ENCODE measurements at regions not wholly inside any gene's neighbourhood (a gene's known extent, or its start where the extent isn't known, plus 50 kb on each side); places are given as distances from the start of the nearest gene placed in this dataset.
A peak's percentile ranks its signal among the peaks of the same experiment; 100 is the strongest.
"Not testable (repeated sequence)": the region's sequence is repeated elsewhere in the genome, so short reads cannot be mapped to it uniquely, and the experiment has no call there.

DNA sequence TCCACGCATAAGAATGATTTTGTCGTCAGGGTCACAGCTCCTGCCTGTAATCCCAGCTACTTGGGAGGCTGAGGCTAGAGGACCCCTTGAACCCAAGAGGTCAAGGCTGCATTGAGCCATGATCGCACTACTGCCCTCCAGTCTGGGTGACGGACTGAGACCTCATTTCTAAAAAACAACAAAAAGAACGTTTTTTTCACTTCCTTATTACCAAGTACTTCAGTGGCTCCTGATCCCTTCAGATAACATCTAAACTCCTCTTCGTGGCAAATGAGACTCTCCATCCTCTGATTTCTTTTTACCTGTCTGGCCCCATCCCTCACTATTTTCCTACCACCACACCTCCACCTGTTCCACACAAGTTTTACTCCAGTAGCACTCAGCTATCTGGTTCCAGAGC, 105.4 kb upstream of the TLK1 start:
- no peak for DNase-seq (ENCODE audit: low spot score)

DNA sequence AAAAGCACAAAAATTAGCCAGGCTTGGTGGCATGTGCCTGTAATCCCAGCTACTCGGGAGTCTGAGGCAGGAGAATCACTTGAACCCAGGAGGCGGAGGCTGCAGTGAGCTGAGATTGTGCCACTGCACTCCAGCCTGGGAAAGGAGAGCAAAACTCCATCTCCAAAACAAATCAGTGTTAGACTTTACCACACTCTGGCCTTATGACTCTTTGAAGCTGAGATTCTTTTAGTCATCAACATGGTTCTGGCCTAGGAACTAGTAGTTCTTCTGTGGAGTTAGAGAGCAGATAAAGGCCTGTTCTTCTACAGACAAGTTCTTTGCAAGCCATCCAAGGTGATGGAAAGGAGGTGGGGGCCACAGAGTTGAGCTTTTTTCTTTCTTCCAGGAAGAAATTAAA, 100.8 kb upstream of the TLK1 start:
- DNase-seq (ENCODE audit: low spot score), result not testable (repeated sequence)

DNA sequence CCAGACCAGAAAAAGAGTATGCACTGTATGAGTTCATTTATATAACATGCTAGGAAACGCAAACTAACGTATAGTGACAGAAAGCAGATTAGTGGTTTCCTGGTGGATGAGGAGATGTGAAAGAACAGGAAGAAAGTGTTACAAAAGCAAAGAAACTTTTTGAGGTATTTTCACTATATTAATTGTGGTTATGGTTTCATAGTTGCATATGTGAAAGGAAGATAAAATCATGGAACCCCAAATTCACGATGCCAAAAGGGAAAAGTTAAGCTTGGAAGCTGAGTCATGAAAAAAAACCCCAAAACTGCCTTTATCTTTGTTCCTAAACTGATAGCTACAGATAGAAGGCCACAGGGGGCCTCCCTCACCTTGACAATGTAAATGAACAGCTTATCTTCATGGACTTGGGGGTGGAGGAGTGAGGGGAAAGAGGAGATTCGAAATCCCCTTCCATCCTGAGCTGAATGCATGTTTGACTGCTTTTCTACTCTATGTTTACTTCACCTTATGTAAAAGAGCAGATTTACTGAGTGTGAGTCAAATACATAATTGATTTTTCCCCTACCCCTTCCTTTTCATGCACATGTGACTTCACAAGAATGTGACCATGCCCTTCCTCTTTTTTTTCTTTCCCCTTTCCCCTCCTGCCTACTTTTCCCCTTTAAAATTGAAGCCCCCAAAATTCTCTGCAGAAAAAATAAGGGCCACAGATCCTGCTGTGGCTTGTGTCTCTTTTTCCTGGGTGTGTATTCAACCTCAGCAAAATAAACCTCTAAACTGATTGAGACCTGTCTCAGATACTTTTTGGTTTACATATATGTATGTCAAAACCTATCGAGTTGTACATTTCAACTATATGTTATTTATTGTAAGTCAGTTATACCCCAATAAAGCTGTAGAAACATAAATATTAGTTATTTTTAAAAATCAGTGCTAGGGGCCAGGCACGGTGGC, 100.1 kb upstream of the TLK1 start:
- DNase-seq (ENCODE audit: low spot score), result peak; percentile 10

DNA sequence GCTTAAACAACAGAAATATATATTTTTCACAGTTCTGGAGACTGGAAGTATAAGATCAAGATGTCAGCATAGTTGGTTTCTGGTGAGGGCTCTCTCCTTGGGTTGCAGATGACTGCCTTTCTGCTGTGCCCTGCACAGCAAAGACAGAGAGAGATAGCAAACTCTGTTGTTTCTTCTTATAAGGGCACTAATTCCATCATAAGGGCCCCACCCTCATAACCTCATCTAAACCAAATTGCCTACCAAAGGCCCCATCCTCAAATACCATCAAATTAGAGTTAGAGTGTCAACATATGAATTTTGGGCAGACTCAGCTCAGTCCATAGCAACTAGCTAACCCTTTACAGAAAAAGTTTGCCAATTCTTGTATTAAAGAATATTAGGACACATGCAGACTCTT, 94.0 kb upstream of the TLK1 start:
- no peak for DNase-seq (ENCODE audit: low spot score)

DNA sequence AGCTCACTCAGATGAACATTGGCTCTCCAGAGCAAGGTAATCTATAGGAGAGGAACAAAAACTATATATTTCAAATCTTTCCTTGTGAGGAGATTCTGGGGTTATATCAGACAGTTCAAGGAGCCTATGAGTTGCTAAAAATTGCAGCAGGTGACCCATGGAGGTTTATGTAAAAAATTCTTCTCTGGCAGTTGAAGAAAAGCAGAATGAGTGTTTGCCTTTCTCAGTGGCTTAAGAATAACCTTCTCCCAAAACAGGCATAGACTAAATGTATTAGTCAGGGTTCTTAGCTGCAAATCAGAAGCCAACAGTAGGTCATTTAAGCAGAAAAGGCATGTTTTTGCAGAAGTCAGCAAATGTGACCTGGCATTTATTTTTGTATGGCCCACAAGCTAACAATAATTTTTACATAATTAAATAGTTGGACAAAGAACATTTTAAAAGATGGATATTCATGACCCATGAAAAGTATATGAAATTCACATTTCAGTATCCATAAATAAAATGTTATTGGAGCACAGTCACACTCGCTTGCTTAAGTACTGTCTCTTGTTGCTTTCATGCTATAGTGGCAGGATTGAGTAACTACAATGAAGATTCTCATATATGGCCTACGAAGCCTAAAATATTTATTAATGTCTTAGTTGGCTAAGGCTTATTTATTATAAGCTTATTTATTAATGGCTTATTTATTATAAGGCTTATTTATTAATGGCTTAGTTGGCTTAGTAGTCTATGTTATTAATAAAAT, 93.4 kb upstream of the TLK1 start:
- DNase-seq (ENCODE audit: low spot score), result no peak

DNA sequence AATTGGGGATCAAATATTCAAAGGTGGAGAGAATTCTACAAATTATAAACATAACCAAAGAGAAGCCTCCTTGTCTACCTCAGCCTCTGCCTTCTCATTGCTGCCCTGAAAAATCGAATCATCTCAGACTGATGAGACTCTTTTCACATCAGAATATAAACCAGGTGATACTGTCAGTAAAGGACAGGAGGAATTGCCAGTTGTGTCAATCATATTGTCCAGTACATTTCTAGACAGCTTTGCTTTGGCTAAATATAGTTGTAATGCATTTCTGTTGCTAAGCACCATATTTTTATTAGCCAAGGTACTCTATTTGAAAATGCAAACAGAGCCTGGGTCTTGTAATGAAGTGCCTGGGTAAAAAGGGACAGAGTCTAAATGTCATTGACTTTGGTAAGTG, 92.6 kb upstream of the TLK1 start:
- DNase-seq (ENCODE audit: low spot score), result no peak

DNA sequence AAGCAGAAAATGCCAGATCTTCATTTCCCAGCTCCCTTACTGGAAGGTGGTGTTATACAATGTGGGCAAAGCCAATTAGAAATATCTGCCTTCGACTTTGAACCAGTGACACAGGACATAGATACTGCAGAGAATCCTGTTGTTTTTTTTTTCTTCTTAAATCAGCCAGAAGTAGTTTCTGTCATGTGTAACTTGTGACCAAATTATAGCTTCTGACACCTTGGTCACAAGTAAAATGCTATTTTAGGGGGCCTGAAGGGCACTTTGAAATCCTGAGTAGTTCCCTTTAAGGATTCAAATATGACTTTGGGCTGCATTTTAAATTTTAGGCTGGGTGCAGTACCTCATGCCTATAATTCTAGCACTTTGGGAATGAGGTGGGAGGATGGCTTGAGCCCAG, 89.0 kb upstream of the TLK1 start:
- no peak for DNase-seq (ENCODE audit: low spot score)

DNA sequence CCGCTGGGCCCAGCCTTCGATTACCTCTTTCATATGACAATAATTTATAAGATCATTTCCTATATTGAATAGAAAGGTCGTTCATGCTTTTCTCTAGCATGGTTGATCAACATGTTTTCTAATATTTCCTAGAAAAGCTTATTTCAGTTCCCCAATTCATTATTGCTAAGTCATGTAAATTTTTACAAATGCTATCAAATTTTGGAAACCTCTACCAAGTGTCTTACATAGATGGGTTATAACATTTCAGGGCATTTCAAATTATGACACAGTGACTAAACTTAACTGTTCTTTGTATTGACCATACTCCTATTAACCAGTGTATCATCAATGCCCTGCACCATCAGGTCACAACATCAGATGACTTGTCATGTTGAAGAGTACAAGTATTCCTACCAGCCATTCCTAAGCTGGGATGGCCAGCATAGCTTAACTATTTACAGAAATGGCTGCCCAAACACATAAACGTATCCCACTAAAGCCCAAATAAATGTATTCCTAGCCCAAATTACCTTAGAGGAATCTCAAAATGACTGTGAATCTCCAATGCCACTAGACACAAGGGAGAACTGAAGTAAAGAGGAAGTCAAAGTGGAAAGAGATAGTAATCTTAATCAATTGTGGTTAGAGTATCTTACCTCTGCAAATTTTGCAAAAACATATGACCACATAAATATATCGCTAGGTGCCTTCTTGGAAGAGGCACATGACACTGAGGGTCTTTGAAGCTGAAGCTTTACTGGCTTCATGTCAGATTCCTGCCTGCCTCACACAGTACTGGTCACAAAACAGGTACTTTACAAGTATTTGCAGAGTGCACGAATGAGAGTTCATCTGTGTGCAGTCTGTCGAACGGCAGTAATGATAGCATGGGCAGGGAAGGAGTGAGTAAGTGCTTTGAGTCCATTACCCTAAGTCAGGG, 87.3 kb upstream of the TLK1 start:
- DNase-seq (ENCODE audit: low spot score), result peak; percentile 60

DNA sequence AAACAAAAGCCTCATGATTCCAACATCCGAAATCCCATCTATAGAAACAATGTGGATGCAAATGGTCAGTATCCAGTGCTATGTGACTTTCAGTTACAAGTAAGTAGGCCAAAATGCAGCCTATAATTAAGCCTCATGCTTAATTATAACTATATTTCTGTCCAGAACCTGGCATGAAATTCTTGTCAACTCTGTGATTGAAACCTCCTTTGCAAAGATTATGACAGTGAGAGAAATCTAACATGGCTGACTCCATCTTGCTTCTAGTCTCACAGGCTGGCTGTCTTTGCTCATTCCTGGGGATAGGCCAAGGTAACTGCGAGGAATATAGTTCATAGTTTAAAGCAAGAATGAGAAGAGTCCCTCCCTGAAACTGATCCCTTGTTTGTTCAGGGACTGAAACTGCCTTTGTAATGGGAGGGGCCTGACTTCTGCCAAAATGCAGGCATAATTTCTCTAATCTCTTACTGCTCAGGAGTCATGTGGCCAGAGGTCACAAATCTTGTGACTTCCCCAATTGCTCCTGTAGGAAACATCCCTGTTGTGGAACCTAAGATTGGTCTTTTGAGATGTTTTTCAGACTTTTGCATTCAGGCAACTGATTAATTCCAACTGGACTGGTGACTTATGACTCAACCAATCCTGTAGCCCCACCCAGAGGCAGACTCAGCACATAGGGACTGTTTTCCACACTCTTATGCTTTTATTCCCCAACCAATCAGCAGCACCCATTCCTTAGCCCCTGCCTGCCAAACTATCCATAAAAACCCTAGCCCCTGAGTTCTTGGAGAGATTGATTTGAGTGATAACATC, 84.5 kb upstream of the TLK1 start:
- no peak for DNase-seq (ENCODE audit: low spot score)

DNA sequence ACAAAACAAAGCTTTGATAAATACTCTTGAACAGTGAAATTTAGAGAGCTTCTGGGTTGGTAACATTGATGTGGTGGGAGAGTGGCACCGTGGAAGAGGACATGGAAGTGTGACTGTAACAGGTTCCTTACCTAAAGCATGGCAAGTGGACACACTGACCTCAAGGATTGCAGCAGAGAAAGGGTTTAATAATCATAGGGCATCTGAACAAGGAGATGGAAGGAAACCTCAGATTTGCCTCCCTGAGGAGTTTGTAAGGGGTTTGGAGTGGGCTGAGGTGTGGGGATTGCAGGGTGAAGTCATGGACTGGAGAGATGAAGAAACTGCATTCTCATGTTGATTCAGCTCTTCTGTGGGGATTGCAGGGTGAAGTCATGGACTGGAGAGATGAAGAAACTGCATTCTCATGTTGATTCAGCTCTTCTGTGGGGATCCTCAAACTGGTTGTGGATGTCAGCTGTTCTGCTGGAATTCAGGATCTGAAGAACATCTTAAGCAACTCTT, 83.8 kb upstream of the TLK1 start:
- DNase-seq (ENCODE audit: low spot score), result no peak

DNA sequence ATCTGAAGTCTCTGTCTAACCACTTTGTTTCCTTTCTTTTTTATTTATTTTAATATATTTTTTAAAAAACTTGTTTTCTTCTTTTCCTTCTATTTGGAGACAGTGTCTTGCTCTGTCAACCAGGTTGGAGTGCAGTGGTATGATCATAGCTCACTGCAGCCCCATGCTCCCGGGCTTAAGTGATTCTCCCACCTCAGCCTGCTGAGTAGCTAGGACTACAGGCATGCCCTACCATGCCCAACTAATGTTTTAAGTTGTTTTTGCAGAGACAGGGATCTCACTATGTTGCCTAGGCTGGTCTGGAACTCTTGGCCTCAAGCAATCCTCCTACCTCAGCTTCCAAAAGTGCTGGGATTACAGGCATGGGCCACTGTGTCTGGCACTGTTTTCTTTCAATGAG, 81.1 kb upstream of the TLK1 start:
- no peak for DNase-seq (ENCODE audit: low spot score)

DNA sequence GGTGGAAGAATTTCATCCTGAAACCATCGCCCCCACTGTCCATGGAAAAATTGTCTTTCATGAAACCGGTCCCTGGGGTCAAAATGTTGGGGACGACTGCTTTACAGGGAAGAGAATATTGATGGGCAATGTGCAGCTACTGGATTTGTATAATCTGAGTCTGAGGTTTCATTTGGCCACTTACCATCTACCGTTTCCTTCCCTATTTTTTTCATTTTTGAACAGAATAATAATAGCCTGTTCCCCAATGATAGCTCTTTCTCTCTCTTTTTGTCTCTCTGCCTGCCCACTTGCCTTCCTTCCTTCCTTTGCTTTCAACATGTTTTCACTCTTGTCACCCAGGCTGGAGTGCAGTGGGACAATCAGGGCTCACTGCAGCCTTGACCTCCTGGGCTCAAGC, 78.3 kb upstream of the TLK1 start:
- no peak for DNase-seq (ENCODE audit: low spot score)

DNA sequence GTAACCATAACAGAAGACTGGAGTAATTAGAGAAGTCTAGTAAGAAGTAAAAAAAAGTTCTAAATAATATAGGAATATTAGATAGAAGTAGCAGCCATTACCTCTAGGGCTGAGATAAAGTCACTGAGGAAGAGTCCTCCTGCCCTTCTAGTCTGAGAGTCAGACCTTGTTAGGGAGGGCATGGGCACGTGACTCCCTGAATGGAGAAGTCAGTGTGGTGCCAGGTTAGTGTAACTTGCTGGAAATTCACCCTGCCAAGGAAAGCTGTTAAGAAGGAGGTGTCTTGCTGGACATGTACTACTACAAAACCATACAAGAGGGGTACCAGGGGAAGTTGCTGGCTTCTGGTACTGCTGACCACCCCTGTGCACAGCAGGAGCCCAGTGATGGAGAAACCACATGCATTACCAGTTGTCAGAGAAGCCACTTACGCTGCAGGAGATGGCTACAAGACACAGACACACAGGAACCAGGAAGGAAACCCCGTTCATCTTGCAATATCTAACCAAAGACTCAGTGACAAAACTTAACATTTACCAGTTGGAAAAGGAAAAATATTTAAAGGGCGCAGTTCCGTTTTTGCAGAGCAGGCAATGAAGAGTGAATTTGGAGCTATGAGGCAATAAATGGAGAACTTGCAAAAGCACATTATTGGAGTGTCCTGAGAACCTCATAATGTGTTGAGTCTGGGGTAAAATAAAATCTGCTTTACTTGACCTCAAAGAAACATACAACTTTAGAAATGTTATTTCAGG, 77.2 kb upstream of the TLK1 start:
- DNase-seq (ENCODE audit: low spot score), result no peak

DNA sequence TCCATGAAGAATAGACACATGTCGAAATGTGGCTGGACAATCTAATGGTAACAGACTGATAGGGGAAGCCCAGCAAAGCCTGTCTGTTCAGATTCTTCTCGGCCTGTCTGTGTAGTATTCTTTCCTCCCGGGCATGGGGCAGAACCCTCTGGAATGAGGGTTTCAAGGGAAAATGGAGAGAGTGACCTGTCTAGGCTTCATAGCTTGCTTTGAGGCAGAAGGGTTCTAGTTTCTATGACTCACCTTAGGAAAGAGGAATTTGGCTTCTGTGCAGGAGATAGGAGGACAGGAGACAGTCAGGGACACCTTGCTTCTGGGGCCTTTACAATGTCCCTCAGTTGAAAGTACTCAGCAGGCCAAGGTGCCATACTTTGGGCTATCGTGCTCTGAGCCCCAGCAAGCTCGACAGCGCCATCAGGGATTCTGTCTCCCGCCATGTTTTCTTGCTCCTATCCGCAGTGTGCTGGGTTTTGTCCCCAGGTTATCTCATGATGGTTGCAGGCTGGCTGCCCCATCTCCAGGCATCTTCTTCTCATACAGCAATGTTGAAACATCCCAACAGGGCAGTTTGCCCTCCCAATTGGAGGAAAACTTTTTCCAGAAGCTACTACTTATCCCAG, 74.7 kb upstream of the TLK1 start:
- no peak for DNase-seq (ENCODE audit: low spot score)

DNA sequence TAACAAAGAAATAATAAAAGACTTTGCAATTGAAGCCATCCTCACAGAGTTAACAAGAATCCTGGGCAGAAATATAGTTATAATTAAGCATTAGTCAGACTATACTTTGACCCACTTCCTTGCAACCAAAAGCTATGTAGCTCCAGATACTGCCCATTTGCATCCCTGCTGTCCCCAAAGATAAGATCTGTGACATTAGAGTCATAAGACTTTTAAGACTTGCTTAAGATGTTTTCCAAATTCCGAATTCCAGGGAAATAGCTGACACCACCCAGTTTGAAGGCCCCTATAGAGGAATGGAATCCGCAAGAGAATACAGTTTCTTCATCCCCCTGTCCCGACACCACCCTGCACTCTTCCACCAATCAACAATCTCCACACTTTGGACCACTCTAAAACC, 69.5 kb upstream of the TLK1 start:
- no peak for DNase-seq (ENCODE audit: low spot score)

DNA sequence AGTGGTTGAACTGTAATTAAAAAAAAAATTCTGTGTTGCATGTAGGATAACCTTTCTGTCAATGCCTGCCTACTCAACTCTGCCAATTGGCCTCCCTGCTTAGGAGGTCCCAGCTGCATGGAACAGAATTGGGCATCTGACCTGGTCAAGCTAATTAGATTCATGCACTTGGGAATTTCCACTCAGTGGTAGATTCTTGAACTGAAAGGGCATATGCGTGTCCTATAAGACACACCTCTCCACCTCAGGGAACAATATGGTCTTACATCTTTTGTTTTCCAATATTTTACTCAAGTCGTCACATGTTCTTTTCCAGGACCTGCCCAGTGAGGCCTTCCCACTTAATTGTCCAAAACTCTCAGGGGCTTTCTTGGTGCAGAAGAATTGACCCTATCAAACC, 68.1 kb upstream of the TLK1 start:
- no peak for DNase-seq (ENCODE audit: low spot score)

DNA sequence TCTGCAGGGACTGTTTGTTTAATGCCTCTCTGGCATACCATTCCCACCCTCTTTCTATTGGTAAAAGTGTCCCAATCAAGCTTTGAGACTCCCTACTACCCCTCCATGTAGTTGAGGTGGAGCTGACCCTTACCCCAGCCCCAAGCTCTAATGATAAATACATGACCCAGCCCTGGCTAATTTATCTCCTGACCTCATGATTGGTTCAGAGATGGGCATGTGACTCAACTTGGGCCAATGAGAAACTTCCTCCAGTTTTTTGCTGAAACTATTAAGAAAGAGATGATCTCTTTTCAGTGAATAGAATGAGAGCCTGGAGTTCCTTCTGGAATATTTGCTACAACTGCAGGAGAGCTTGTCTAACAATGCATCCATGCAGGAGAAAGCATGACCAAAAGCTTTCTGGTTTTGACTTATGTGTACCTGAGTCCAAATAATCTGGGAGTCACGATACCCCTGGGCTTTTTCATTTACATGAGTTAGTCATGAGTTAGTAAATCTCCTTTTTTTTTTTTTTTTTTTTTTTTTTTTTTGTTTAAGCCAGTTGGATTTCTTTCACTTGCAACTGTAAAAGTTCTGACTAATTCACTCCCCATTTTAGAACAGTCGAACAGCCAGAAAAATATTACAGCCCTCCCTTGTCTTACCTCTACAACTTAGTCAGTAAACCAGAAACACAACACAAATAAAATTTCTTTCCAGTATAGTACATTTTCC, 66.5 kb upstream of the TLK1 start:
- DNase-seq (ENCODE audit: low spot score), result no peak

DNA sequence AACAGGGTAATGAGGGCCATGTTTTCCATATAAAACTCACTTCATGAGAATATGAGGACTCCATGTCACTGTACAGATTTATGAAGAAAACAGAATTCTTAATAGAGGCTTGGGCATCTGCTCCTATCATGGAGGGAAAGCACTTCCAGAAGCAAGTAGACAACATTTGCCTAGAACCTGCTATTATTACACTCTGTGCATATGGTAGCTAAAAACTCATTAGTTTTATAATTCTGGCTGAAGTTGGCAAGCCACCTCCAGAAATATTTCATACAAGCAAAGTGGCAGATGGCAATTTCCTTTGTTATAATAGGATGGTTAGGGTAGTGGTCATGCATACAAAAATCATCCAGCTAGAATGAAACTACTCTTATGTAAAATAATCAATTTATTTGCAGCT, 65.8 kb upstream of the TLK1 start:
- DNase-seq (ENCODE audit: low spot score), result no peak

DNA sequence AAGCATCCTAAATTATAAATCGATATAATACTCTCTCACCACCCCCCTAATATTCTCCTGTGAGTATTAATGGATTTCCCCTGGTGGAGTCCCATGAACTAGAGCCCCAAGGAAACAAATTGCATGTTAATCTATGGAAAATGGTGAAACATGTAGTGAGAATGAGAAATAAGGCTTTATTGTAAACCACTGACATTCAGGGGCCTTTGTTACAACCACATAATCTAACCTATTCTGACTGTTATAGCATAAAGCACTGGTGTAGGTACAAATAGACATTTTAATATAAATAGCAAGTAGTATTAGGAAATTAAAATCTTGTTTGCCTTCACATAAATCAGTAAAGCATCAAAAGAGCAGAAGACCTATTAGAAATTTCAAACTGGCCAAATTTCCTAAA, 65.3 kb upstream of the TLK1 start:
- no peak for DNase-seq (ENCODE audit: low spot score)

Data from CD4-positive, alpha-beta T cell treated with Interleukin-2 at 100 ng/mL for 4 hours (primary cell).